SJCRH30 (cell line): ENCODE measurements at regions not wholly inside any gene's neighbourhood (a gene's known extent, or its start where the extent isn't known, plus 50 kb on each side); places are given as distances from the start of the nearest gene placed in this dataset.
A peak's percentile ranks its signal among the peaks of the same experiment; 100 is the strongest.

Source experiments
- DNase-seq, 2 experiments: peaks; one replicate each; pipeline ENCODE4 v3.0.0-alpha.2; 2015 to 2020
- H3K27ac ChIP-seq: fragments of 250-450 bp; sonication (Bioruptor Pico); 2 replicates; pipeline ENCODE4 v1.5.1; 2020; ENCODE audit warnings: mild to moderate bottlenecking, moderate library complexity
- H3K27me3 ChIP-seq: fragments of 250-450 bp; sonication (Bioruptor Pico); 2 replicates; pipeline ENCODE4 v1.5.1; 2020; ENCODE audit warnings: mild to moderate bottlenecking, moderate library complexity
- H3K36me3 ChIP-seq: fragments of 250-450 bp; sonication (Bioruptor Pico); 2 replicates; pipeline ENCODE4 v1.5.1; 2020; ENCODE audit warnings: mild to moderate bottlenecking, moderate library complexity
- H3K4me1 ChIP-seq: fragments of 250-450 bp; sonication (Bioruptor Pico); 2 replicates; pipeline ENCODE4 v1.5.1; 2020; ENCODE audit warnings: mild to moderate bottlenecking, moderate library complexity
- H3K4me3 ChIP-seq: fragments of 250-450 bp; sonication (Bioruptor Pico); 2 replicates; pipeline ENCODE4 v1.5.1; 2020; ENCODE audit warnings: mild to moderate bottlenecking, moderate library complexity
- H3K9me3 ChIP-seq: fragments of 250-450 bp; sonication (Bioruptor Pico); replicated peaks from 2 replicates; pipeline ENCODE4 v1.5.1; 2020; ENCODE audit warnings: mild to moderate bottlenecking, moderate library complexity

DNA sequence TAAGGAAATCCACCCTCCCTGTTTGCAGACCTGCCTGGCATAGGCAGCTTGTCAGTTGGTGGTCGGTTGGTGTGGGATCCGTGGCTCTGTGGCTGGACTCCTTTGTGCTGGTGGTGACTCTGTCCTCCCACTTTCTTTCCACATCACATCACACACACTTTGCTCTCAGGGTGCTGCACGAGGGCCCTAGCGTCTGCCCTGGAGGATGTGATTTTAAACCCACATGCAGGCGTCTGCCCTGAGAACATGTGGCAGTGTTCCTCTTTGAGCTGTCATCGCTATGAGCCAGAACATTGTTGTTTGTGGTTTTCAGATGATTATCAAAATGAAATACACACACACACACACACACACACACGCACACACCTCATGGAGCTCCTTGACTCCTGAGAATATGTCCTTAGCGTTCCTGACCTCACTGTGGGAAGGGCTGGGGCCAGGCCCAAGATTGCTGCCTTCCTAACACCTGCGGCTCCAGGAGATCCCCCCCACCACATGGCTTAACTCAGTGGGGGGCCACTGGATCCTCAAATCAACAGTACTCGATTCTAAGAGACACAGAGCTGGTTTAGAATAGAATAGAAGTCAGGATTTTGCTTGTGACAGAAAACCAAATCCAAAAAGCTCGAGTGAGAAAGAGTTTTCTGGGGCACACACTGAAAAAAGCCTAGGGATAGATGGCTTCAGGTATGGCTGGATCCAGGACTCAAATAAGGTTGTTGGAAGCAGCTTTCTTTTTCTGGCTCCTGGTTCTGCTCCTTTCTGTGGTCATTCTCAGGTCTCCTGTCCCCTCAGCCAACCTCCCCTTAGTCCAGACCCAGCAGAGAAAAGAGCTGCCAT, 54.8 kb downstream of the RTP5 start:
- peaks cover 6% of the 10 kb centered on the region for H3K27me3 ChIP-seq
- H3K9me3 ChIP-seq = no peaks in the 10 kb centered on the region
- H3K4me3 ChIP-seq = no peak overlapping the region
- DNase-seq = peak in 1 of 2 experiments; percentile 19
- H3K27ac ChIP-seq = no peak overlapping the region
- H3K36me3 ChIP-seq = no peaks in the 10 kb centered on the region
- H3K4me1 ChIP-seq = peaks cover 5% of the 10 kb centered on the region

- no peak for DNase-seq
- H3K27ac ChIP-seq = no peak overlapping the region
- peaks cover 6% of the 10 kb centered on the region for H3K27me3 ChIP-seq
- H3K4me3 ChIP-seq = no peak overlapping the region
- peaks cover 5% of the 10 kb centered on the region for H3K4me1 ChIP-seq
- no peaks in the 10 kb centered on the region for H3K9me3 ChIP-seq
- H3K36me3 ChIP-seq = no peaks in the 10 kb centered on the region
Measured at GRCh38 chr2:241924909-241925250, 55.4 kb downstream of the RTP5 start.

DNA sequence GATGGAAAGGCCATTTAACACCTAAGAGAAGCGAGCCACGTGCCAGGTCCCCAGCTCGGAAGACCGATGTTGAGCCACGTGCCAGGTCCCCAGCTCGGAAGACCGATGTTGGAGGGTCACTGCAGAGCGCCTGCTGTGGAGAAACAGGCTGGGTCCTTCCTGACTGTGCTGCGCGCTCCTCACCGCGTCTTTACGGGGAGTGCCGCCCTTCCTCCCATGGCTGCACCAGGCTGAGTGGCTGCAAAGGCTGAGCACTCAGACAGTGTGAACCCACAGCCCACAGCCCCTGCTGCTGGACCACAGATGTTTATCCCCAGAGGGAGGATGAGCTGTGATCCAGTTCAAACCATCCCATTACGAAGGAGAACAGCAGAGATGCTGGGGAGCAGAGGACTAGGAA, 55.7 kb downstream of the RTP5 start:
- Histone ChIP-seq H3K4me1 (peaks cover 5% of the 10 kb centered on the region), H3K27ac (no peak overlapping the region), H3K36me3 (no peaks in the 10 kb centered on the region), H3K4me3 (no peak overlapping the region), H3K27me3 (peaks cover 6% of the 10 kb centered on the region), H3K9me3 (no peaks in the 10 kb centered on the region)
- DNase-seq = no peak

DNA sequence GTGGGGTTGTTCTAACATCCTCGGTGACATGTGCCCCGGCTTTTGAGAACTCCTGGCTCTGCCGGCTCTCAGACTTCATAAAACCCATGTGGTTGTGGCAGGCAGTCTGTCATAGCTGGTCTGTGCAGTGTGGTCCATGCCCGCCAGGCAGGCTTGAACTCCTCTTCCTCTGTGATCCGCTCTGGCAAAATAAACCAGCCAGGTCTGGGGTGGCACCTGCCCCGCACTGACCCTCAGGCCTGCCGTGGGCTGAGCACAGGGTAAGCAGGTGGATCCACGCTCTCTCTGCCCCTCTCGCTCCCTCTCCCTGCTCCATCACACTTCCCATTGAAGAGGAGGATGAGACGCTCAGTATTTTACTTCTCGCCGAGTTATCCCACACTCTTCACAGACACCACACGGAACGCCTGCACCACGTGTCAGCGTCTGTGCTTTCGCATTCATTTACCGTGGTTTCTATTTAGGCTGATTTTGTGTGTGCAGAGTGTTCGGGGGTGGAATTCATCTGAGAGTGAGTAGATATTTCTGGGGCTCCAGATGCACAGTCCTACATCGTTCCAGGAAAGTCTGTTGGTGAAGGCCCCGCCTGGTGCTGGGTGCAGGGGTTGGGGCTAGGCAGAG, 56.4 kb downstream of the RTP5 start:
- peaks cover 6% of the 10 kb centered on the region for H3K27me3 ChIP-seq
- H3K36me3 ChIP-seq = no peaks in the 10 kb centered on the region
- no peaks in the 10 kb centered on the region for H3K9me3 ChIP-seq
- peaks cover 5% of the 10 kb centered on the region for H3K4me1 ChIP-seq
- H3K27ac ChIP-seq = no peak overlapping the region
- H3K4me3 ChIP-seq = no peak overlapping the region
- no peak for DNase-seq

DNA sequence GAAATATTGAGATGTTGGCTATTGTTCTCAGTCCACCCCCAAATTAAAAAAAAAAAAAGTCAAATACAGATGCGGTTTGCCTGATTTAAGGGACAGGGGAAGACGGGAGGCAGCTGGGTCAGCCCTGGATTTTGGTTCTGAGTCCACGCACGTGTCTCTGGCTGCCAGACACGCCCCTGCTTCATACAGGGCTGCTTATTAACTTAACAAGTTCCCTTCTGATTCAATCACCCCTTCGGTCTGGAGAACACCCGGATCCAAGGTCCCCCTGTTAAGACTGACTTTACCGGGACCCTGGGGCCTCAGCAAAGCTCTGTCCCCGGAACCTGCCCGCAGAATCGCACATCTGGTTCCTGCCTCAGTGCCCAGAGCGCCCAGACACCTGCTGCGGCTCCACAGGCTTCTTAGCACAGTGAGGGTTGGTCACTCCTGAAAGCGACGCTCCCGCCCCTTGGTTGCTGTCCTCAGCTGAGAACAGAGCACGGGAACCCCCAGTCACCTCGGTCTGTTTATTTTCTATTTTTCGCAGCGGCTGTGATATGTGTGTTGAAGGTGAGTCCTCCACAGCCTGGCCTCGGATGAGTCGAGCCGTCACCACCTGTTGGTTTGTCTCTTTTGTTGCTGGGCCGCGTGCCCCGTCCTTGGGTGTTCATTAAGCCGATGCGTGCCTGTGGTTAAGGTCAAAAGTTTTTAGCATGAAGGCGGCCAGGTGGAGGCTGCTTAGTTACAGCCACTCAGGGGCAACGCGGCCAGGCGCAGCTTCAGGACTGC, 57.2 kb downstream of the RTP5 start:
- no peaks in the 10 kb centered on the region for H3K36me3 ChIP-seq
- no peak overlapping the region for H3K27ac ChIP-seq
- DNase-seq = peak; percentile 45 to 61
- H3K9me3 ChIP-seq = no peaks in the 10 kb centered on the region
- peaks cover 5% of the 10 kb centered on the region for H3K4me1 ChIP-seq
- H3K4me3 ChIP-seq = no peak overlapping the region
- H3K27me3 ChIP-seq = peaks cover 6% of the 10 kb centered on the region

DNA sequence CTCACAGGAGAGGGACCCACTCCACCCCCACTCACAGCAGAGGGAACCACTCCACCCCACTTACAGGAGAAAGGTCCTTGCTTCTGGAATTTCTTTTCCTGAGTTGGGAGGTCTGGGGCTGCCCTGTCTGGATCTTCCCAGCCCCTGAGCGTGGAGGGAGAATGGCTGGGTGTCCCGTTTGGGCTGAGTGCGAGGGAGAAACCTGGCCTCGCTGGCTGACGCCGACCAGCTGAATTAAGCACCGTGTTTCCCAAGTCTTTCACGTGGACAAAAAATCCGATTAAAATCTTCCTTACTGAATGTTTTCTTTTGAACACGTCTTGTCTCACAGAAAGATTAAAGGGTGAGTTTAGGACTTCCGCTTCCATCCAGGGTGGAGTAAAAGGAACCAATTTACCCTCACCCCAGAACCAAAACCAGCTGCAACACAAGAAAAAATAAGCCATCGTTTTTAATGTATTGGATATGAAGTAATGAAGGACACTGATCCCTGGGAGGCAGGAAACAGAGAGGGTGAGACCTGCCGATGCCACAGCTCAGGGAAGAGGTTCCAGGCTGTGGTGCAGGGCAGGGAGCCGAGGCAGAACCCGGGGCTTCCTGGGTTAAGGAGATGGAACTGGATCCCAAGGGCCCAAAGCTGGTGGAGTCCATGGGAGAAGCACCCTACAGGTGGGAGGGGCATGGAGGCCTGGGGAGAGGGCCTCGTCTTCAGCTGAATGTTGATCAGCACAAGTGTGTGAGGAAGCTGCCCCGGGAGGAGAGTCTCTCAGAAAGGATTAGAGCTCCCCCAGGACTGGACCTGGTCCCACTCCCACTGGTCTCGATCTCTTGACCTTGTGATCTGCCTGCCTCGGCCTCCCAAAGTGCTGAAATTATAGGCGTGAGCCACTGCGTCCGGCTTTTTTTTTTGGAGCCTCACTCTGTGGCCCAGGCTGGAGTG, 60.3 kb downstream of the RTP5 start:
- Histone ChIP-seq H3K36me3 (no peaks in the 10 kb centered on the region), H3K4me3 (no peak overlapping the region), H3K9me3 (no peaks in the 10 kb centered on the region), H3K4me1 (peaks cover 5% of the 10 kb centered on the region), H3K27ac (no peak overlapping the region), H3K27me3 (peaks cover 6% of the 10 kb centered on the region)
- DNase-seq = no peak

GRCh38 chr2:241931084-241931975, 61.8 kb downstream of the RTP5 start:
- no peak overlapping the region for H3K4me3 ChIP-seq
- no peaks in the 10 kb centered on the region for H3K36me3 ChIP-seq
- peaks cover 5% of the 10 kb centered on the region for H3K4me1 ChIP-seq
- no peak for DNase-seq
- H3K27me3 ChIP-seq = no peaks in the 10 kb centered on the region; the same call in 1 of the 2 replicates
- H3K27ac ChIP-seq = no peak overlapping the region
- peaks cover 8% of the 10 kb centered on the region; the same call in 1 of the 2 replicates for H3K9me3 ChIP-seq

DNA sequence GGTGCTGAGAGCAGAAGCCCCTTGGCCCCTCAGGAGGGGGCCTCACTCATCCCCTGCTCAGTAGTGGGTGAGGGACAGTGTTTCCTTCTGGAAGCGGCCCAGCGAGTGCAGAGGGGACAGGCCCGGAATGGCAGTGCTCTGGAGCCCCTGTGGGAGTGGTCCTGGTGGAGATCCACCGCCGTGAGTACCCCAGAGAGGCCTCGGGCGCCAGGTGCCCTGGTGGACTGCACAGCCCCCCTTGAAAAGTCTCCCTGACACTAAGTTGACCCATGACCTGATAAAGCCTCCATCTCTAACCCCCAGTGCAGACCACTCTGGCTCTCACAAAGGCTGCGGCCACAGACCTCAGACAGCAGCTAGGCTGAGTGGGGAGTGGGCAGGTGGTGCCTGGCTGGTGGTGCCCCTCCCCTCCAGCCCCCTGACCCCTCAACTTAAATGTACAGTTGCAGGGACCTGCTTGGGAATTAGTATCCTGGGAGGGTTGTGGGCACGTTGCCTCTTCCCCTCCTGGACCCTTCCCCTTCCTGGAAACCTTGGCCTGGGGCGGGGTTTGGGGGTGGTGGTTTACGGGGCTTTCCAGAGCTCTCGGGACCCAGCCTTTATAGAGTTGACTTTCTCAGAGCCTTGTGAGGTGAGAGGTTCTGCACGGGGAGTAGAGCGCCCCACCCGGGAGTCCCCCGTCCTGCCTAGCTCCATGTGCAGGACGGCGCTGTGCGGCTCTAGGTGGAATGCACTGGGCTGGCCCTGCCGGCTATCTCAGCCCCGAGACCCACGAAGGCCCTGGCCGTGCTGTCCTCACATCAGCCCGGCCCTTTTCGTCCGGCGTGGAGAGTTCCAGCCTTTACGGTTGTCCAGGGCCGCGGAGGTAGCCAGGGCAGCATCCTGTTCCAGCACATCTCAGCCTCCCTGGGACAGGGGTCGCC, 62.7 kb downstream of the RTP5 start:
- Histone ChIP-seq H3K4me3 (no peak overlapping the region), H3K4me1 (peaks cover 1% of the 10 kb centered on the region), H3K36me3 (no peaks in the 10 kb centered on the region), H3K9me3 (peaks cover 8% of the 10 kb centered on the region; the same call in 1 of the 2 replicates), H3K27ac (no peak overlapping the region), H3K27me3 (no peaks in the 10 kb centered on the region)
- DNase-seq = no peak

DNA sequence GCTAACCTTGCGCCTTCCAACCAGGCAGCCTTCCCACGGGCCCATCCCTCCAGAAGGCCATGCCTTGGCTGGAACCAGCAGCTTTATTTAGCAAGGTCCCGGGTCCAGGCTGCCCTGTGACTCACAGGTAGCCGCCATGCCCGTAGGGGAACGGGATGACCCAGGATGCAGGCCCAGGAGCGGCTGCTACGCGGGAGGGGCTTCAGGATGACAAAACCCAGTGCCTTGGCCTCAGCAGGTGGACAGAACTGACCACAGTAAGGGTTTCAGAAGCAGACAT, 63.3 kb downstream of the RTP5 start:
- H3K9me3 ChIP-seq = peaks cover 8% of the 10 kb centered on the region; the same call in 1 of the 2 replicates
- no peaks in the 10 kb centered on the region for H3K27me3 ChIP-seq
- H3K36me3 ChIP-seq = no peaks in the 10 kb centered on the region
- no peaks in the 10 kb centered on the region for H3K4me1 ChIP-seq
- H3K4me3 ChIP-seq = no peak overlapping the region
- DNase-seq = no peak
- H3K27ac ChIP-seq = no peak overlapping the region

GRCh38 chr2:241933179-241933911, 63.8 kb downstream of the RTP5 start:
- DNase-seq = no peak
- H3K27ac ChIP-seq = no peak overlapping the region

GRCh38 chr2:241935314-241935713, 65.8 kb downstream of the RTP5 start:
- no peak for DNase-seq
- peaks cover 8% of the 10 kb centered on the region; the same call in 1 of the 2 replicates for H3K9me3 ChIP-seq

More at GRCh38 chr2:241933179-241933911, 63.8 kb downstream of the RTP5 start:
- Histone ChIP-seq H3K27me3 (no peaks in the 10 kb centered on the region), H3K9me3 (peaks cover 8% of the 10 kb centered on the region; the same call in 1 of the 2 replicates), H3K4me3 (no peak overlapping the region), H3K4me1 (no peaks in the 10 kb centered on the region), H3K36me3 (no peaks in the 10 kb centered on the region)

DNA sequence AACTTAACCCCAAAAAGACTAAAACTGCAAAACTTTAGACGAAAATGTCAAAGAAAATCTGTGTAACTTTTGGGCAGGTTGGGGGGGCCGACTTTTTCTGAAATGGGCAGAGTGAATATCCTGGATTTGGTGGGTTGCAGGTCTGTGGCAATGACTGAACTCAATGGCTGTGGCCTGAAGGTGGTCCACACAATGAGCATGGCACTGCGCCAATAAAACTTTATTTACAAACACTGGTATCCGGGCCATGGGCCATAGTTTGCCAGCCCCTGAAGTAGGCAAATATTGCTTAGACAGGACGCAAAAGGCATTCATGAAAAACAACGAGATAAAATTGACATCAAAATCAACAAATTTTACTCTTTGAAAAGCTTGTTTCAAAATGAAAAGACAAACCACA, 66.2 kb downstream of the RTP5 start:
- no peak for DNase-seq
- Histone ChIP-seq H3K27me3 (no peaks in the 10 kb centered on the region), H3K4me3 (no peak overlapping the region), H3K27ac (no peak overlapping the region), H3K36me3 (no peaks in the 10 kb centered on the region), H3K9me3 (peaks cover 8% of the 10 kb centered on the region; the same call in 1 of the 2 replicates), H3K4me1 (no peaks in the 10 kb centered on the region)

More at GRCh38 chr2:241935314-241935713, 65.8 kb downstream of the RTP5 start:
- Histone ChIP-seq H3K27ac (no peak overlapping the region), H3K27me3 (no peaks in the 10 kb centered on the region), H3K4me1 (no peaks in the 10 kb centered on the region), H3K4me3 (no peak overlapping the region), H3K36me3 (no peaks in the 10 kb centered on the region)
